ENCODE measurements at regions not wholly inside any gene's neighbourhood (a gene's known extent, or its start where the extent isn't known, plus 50 kb on each side); places are given as distances from the start of the nearest gene placed in this dataset.

- H3K9me3 ChIP-seq, result no peaks in the 10 kb centered on the region
- DNase-seq (no peak), ATAC-seq (no peak)
- 93% methylated on average over 11 of the region's 14 CpGs for WGBS (ENCODE audit: insufficient coverage, low coverage, low lambda C conversion rate, missing lambda C conversion rate)
- intact Hi-C loops (cut with DNase I), result no loop called here
- H3K27ac ChIP-seq, result peak overlapping the region in 1 of 3 donors; percentile 14
- H3K27me3 ChIP-seq, result no peaks in the 10 kb centered on the region
- no peak overlapping the region for H3K4me3 ChIP-seq
- peaks cover 0 to 50% (median 25%) of the 10 kb centered on the region in 4 donors for H3K4me1 ChIP-seq
- TF ChIP-seq CTCF (IDR thresholded peaks at IDR 0.05) (no peak), POLR2A (IDR thresholded peaks at IDR 0.05) (no peak)
- no peaks in the 10 kb centered on the region for H3K36me3 ChIP-seq
Observed at GRCh38 chr7:130909161-130909836, 175.3 kb upstream of the KLF14 start.

GRCh38 chr7:130909881-130910672 lies 176.1 kb upstream of the KLF14 start:
- no peaks in the 10 kb centered on the region for H3K9me3 ChIP-seq
- H3K4me1 ChIP-seq, result peaks cover 0 to 51% (median 25%) of the 10 kb centered on the region in 4 donors
- 77% methylated on average over 9 of the region's 9 CpGs for WGBS (ENCODE audit: insufficient coverage, low coverage, low lambda C conversion rate, missing lambda C conversion rate)
- H3K27me3 ChIP-seq, result no peaks in the 10 kb centered on the region
- ATAC-seq (no peak), DNase-seq (no peak)
- intact Hi-C loops (cut with DNase I), result no loop called here
- H3K27ac ChIP-seq, result peak overlapping the region in 1 of 3 donors; percentile 94
- H3K4me3 ChIP-seq, result peak overlapping the region in 1 of 3 donors; percentile 33
- no peaks in the 10 kb centered on the region for H3K36me3 ChIP-seq
- TF ChIP-seq CTCF (IDR thresholded peaks at IDR 0.05), result no peak
- no peak for TF ChIP-seq POLR2A (IDR thresholded peaks at IDR 0.05)

- ATAC-seq, result no peak
- TF ChIP-seq CTCF (IDR thresholded peaks at IDR 0.05) (no peak), POLR2A (IDR thresholded peaks at IDR 0.05) (no peak)
- intact Hi-C loops (cut with DNase I), result no loop called here
- no peak for DNase-seq
- H3K27ac ChIP-seq, result peak overlapping the region in 1 of 3 donors; percentile 94
- peaks cover 0 to 54% (median 27%) of the 10 kb centered on the region in 4 donors for H3K4me1 ChIP-seq
- no peaks in the 10 kb centered on the region for H3K36me3 ChIP-seq
- H3K9me3 ChIP-seq, result no peaks in the 10 kb centered on the region
- peak overlapping the region in 1 of 3 donors; percentile 33 for H3K4me3 ChIP-seq
- no peaks in the 10 kb centered on the region for H3K27me3 ChIP-seq
- WGBS (ENCODE audit: insufficient coverage, low coverage, low lambda C conversion rate, missing lambda C conversion rate), result 65% methylated on average over 7 of the region's 7 CpGs
Observed at GRCh38 chr7:130910949-130911944, 177.2 kb upstream of the KLF14 start.

GRCh38 chr7:130912082-130912861 lies 178.3 kb upstream of the KLF14 start:
- ATAC-seq, result peak in 1 of 4 donors; percentile 19
- Histone ChIP-seq H3K4me3 (peak overlapping the region; percentile 33 to 51 (median 51)), H3K9me3 (no peaks in the 10 kb centered on the region), H3K36me3 (no peaks in the 10 kb centered on the region), H3K4me1 (peaks cover 0 to 57% (median 28%) of the 10 kb centered on the region in 4 donors), H3K27ac (peak overlapping the region; percentile 84 to 94 (median 91)), H3K27me3 (no peaks in the 10 kb centered on the region)
- no peak for TF ChIP-seq CTCF (IDR thresholded peaks at IDR 0.05)
- TF ChIP-seq POLR2A (IDR thresholded peaks at IDR 0.05), result peak; percentile 54
- 20% methylated on average over 6 of the region's 7 CpGs for WGBS (ENCODE audit: insufficient coverage, low coverage, low lambda C conversion rate, missing lambda C conversion rate)
- DNase-seq, result no peak
- intact Hi-C loops (cut with DNase I), result no loop called here
